ENCODE measurements at regions not wholly inside any gene's neighbourhood (a gene's known extent, or its start where the extent isn't known, plus 50 kb on each side); places are given as distances from the start of the nearest gene placed in this dataset.

DNA sequence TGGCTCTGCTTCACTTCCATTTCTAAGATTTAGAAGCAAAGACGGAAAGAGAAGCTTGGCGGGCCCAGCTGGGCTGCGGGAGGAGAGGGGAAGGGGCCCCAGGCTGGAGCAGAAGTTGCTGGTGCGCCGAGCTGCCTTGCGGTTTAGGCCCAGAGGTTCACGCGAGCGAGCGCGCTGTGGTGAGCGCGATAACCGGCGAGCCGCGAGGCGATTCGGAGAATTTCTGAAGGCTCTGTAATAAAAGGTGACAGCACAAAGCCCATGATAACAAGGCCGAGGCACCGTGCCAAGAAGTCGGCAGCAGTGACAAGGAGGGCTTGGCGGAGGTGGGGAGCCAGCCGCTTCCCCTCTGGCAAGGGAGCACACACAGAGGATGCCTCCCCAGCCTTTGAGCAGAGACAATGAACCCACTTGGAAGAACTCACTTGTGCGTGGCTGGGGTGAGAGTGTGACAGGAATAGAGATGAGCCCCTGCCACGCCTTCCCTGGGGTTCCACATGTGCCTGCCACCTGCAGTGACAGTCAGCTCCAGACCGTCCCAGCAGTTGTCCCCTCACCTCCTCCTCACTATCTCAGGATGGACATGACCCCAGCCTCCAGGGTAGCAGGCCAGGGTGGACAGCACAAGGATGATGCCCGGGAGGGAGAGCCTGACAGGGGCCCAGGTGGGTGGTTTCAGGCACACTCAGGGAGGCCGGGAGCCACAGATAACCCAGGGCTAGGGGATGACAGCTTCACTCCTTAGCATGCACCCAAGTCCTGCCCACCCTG, 315.2 kb downstream of the UACA start:
- no peak for DNase-seq

DNA sequence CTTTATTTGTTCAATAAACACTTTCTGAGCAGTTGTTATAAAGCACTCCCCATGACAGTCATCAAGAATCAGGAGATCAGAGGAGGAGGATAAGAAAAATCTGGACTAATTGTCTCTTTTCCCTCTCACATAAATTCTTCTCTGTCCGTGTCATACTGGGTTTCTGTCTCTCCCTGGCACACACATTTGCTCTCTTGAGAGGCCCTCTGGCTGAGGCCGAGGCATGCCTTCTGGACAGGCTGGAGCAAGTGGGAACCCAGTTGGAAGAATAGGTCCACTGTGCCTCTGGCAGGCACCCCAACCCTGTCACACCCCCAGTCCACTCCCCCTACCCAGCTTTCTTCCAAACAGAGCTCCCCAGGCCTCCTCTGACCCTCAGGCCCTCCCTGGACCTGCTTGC, 315.8 kb downstream of the UACA start:
- DNase-seq = no peak

DNA sequence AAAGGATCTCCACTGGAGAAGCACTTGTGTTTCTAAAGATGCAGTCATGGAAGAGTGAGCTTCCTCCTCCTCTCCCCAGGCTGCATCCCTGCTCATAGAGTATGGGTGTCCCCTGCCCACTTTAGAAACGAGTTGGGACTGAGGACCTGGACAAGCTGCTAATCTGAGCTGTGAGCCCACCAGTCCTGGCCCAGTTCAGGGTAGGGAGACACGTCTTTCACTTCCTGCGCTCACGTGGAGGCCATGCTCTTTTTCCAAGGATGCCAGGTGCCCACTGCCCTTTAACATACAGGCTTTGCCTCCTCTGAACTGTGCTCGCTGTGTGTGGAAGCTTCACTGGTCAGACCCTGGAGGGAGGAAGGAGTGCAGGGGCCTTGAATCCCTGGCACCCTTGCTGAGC, 316.3 kb downstream of the UACA start:
- no peak for DNase-seq

DNA sequence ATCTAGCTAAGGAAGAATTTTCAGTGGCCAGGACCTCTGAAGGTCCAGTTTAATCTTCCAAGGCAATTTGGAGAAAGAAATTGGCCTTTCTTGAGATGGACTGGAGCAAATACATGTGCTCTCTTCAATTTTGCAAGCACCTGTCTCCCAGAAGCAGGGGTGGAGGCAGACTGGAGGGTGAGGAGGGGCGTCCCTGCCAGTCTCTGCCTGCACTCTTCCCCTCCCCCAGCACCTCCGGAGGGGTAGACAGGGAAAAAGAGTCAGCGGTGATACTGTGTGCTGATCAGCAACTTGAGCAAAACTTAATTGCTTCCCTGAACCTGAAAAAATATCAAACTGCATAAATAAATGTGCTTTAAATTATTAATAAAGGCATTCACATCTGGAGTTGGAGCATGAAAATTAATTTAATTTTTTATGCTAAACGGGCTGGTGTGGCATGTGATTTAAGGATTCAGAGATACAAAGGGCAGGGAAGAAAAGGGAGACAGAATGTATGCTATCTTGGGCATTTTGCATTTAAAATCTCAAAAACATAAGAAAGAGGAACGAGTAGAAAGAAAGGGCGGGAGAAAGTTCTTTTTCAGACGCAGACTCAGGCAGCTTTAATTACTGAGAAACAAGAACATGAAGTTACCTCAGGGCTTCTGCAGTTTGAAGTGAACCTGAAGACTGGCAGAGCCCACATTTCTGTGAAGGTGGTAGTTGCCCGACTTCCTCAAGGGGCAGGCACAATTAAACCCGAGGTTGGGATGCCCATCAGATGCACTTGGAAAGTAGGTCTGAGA, 319.7 kb downstream of the UACA start:
- no peak for DNase-seq

DNA sequence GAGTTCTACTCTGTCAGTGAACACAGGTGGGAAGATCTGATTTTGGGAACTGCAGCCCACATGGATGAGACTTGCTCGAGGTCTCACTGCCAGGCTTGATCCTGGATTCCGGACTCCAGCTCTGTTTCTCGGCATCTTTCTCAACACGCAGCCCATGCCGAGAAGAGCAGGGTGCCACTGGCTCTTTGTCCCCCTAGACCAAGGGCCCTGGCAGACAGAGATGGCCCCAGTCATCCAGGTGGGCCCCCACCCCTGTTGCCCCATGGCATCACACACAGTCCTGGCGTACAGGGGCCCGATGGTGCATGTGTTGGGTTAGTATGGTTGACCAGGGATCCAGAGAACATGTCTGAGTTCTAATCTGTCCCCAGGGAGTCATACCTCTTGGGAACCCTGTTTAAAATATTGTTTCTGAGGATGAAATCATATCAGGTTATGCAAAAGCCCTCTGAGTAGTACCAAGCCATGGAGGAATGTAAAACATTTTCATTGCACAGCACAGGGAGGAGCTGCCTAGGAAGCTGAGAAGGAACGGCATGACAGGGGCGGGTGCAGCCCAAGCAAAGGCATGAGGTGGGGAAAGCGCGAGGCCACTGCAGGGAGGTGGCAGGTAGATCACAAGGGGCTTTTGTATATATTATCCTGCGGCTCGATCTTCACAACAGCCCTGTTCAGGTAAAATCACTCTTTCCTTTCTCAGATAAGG, 320.6 kb downstream of the UACA start:
- DNase-seq = no peak

DNA sequence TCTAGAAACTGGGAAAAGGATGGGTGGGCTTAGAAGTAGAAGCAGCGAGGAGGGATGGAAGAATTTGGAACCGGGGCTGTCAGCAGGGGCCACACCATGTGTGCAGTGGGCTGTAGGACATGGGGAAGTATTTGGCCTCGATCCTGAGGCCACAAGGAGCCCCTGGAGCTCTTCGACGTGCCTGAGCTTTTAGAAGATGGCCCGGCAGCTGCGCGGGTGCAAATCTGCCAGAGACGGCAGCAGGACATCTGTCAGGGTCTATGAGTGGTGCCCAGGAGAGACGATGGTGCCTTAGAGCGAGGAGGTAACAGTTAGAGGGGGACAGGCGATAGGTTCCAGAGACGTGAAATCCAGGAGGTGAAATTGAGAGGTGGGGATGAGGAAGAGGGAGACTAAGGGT, 321.1 kb downstream of the UACA start:
- DNase-seq = no peak

DNA sequence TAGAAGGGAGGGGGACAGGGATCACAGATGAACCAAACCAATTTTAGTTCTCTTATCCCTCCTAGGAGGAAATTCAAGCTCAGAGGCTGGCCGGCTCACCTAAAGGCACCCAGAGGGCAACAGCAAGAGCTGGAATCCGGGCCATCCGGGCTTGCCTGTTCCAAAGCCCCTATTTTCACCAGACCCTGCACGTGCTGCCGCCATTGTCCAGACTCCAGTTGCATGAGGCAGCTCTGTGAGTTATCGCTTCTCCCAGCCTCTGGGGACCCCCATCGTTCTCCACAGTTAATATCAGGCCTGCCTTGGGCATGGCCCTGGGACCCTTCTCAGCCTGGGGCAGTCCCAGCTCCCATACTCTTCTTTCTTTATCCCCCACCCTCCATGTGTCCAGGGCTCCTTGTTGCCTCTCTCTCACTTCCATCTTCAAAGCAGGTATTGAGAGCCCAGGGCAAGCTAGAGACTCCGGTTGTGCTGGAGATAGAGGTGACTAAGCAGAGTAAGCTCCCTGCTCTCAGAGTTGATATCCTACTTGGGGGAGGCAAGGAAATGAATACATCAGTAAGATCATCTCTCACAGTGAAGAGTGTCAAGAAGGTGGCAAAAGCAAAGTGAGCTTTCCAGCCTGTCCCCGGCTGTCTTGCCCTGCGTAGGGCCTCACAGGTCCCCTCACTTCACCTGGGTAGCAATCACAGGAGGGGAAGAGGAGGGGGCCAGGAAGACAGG, 322.8 kb downstream of the UACA start:
- no peak for DNase-seq

DNA sequence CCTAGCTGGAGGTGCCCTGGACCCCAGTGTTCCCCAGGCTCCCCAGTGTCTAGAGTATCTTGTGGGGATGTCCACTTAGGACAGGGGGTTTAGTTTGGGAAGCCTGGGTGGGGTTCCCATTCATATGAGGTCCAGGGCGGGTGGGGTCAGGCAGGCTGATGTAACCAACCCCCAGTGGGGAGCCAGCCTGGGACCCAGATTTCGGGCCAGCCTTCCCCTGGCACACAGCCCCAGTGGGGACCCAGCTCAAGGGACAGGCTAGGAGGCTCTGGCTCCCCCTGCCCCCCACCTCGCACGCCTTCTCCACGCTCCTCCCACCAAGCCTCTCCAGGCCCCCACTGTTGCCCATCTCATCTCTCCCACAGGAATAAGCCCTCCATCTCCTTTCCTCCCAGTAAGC, 323.5 kb downstream of the UACA start:
- DNase-seq = no peak

DNA sequence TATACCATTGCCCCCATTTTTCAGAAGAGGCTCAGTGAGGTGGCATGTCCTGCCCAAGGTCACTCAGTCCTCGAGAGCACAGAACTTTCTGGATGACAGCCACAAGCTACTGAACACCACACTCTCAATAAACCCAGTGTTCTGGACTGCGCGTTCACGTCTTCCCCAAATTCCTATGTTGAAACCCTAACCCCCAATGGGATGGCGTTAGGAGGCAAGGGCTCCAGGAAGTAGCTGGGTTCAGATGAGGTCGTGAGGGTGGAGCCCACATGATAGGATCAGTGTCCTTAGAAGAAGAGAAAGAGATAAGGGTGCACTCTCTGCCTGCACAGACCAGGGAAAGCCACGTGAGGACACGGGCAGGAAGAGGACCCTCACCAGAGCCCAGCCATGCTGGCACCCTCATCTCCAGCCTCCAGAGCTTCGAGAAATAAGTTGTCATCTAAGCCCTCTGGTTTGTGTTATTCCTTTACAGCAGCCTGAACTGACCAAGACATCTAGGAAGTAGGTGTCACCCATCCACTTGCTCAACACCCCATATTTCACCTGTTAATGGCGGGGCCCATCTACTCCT, 324.0 kb downstream of the UACA start:
- DNase-seq = no peak

DNA sequence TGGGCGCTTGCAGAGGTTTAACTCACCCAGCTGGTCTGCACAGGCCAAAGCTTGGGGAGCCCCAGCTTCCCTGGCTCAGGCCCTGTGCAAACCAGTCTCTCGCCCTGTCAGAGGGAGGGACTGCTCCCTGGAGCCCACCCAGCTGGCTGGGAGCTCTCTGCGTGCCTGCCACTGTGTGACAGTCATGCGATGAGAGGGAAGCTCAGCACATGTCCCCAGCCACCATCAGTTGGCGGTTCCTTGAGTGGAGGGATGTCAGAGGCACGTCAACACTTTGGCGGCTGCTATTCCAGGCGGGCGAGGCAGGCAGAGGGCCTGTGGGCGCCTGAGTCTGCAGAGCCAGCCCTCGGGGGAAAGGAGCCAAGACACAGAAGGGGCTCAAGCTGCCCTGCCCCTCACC, 324.6 kb downstream of the UACA start:
- DNase-seq = no peak

DNA sequence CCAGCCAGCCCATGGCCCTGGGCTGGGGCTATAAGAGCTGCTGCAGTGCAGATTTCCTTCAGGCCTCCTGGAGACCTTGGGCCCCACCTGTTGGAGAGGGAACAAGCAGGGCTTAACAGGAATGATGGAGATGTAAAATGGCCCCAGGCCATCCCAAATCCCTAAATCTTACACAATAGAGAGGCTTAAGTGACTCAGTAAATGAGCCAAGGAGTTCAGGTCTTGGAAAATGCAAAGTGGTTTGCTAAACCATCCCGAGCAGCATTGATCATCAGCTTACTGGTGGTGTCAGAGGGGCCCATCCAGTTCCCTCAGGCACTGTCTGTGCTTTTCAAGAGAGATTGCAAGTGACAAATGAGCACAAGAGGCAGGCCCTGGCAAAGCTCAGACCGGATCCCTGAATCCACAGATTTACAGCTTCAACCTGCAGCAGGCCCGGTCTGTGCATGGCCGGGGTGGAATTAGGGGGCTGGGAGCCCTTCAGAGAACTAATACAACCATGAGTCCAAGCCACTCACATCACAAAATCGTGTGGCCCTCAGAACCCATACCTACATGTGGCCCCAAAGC, 325.4 kb downstream of the UACA start:
- no peak for DNase-seq

DNA sequence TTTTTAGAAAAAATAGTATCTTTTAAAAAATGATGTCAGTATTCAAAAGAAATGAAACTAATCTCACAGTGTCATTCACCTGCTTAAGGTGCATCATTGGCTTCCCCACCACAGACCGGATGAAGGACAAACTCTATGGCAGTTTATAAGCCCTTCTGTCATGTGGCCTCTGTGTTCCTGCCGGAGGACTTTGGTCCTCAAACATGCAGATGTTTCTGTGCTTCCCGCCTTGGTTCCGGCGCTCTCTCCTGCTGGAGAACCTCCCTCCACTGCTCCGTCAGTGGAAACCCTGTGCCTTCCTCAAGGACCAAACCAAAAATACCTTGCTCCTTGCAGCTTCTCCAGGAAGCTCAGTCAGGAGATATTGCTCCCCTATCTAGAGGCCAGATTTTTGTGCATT, 326.3 kb downstream of the UACA start:
- no peak for DNase-seq

DNA sequence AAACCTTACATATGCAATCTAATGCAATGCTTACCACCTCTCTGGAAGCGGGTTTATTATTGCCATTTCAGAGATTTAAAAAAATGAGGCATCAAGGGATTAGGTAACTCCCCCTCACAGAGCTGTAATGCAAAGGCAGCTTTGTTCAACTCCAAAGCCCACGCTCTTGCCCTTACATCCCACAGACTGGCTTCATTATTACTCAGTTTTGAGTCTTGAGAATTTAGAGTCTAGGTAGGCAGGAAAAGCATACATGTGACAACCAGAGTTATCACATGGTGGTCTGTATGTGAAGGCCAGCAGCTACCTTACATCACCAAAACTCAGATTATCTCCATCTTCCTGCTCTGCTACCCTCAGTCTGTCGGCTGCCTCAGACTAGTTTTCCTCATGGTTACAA, 326.9 kb downstream of the UACA start:
- no peak for DNase-seq

DNA sequence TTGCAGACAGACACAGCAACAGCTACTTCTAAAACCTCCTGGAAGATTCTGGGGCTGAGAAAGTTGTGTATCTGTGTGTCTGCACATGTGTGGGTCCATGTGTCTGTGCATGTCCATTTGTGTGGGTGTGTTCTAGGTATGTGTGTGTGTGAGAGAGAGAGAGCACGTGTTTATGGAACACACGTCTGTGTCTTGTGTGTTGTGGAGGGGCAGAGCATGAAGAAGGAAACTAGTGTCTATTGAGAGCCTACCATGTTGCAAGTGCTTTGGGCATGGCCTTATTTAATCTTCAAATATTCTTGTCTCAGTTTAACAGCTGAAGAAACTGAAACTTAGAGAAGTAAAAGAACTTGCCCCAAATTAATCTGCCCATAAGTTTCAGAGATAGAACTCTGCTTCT, 327.5 kb downstream of the UACA start:
- no peak for DNase-seq

DNA sequence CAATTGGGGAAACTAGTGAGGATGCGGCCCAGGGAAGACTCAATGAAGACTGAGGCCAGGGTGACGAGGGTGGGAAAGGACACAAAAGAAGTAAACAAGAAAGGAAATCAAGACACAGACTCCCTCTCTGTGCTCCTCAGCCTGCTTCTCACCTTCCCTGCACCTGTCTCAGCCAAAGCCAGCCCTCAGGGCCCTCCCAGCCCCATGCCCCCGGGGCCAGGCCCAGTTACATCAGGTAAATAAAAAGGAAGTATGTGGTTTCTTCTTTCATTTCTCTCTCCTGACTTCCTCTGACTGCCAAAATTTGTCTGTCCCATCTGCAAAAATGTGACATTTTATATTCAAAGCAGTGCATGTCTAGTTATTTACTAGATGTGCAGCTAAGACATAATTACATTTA, 328.0 kb downstream of the UACA start:
- no peak for DNase-seq

DNA sequence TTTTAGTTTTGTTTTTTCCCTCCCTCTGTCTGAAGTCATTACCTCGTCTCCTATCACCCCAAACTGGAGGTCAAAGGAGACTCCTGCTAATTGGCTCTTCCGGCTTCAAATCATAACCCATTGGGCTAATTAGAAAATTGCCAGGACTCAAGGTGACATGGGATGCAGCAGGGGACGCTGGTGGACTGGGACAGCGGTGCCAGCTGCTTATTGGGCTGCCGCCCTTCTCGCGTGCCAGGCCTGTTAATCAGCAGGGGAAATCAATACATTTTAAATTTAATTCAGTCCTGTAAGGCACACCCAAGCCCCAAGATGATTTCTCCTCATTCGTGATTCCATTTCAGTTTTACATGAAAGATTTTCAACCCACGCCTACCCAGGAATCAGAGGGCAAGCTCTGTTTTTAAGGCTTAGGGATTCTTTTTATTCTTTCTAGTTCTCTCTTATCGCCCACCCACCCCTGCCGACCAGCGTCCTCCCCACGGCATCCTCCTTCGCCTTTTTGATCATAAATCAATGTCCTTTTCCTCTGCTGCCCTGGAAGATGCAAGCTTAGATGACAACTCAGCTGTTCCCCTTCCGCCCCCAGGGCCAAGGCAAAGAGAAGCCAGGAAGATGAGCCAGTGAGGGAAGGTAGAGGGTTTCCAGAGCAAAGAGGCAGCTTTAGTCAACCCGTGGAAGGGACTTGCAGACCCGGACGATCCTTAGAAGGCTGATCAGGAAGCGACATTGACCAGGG, 329.6 kb downstream of the UACA start:
- DNase-seq = no peak

DNA sequence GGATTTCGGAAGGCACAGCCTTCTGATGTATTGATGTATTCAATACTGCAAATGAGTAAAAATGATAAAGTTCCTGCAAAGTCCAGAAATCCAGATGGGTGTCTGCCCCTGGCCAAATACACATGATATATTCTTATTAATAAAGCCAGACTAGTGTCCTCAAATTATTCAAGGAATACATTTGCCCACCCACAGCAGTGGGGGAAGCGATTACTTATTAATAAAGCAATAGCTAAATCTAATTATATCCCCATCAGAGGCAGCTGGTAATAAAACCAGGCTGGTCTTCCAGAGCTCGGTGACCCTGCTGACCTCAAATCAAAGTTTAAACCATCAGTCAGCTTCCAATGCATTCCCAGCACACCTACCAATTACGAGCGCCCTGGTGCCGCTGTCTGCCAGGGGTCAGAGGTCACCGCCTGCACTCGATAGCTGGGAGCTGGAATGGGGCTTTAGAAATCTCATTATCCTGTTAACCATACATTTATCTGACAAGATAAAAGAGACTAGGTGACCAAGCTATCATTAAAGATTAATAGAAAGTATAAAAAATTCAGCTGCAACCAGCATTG, 330.3 kb downstream of the UACA start:
- no peak for DNase-seq

DNA sequence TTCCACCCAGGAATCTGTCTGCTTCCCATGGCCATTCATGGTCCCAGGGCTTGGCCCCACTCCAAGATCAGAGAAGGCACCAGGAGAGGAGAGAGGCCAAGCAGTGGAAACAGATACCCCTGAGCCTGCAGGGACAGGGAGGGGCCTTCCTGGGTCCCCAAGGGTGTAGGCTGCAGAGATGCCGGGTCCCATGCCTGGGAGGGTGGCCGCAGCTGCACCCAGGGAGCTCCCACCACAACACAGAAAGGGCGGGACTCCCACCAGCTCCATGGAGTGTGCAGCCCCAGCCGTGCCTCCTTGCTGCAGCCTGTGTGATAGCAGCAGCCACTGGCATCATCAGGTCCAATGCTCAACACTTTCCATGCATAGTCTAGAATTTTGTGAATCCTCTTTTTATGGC, 331.5 kb downstream of the UACA start:
- no peak for DNase-seq

DNA sequence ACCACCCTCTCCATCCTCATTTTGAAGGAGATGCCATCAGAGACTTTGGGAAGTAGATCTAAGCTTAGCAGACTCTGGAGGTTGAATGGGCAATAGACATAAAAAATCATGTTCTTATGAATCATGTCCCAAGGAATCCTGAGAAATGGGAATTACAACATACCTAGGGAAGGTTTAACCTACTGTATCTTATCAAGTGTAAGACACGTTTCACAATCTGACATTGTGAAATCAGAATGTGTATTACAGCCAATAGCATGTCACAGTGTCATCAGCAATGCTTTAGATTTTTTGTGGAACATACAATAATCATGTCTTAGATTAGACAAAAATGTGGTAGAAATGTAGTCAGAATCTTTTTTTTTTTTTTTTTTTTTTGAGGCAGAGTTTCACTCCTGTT, 332.4 kb upstream of the TLE3 start:
- no peak for DNase-seq

DNA sequence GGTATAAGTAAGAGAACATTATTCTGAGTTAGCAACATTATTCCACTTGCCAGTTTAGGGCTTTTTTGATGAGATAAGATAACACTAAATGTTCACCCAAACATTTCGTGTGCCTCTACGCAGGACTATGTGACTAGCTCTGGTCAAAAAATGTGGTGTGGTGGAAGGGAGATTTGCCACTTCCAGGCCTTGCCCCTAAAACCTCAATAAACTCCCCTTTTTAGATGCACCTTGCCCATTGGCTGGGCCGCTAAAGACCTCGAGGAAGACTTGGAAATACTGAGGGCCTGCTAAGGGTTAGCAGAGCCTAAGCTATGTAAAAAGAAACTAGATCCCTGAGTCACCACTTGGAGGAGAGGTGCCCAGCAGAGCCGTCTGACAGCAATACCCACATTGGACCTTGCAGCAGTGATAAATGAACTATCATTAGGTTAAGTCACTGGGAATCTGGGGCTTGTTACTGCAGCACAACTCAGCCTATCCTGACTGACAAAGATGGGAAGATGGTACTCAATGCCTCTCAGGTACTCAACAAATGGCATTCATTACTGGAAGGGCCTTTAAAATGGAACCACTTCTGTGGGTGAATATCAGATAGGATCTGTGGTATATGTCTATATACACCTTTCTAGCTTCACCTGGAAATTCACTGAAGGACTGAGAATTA, 331.5 kb upstream of the TLE3 start:
- no peak for DNase-seq
